ENCODE measurements at regions not wholly inside any gene's neighbourhood (a gene's known extent, or its start where the extent isn't known, plus 50 kb on each side); places are given as distances from the start of the nearest gene placed in this dataset.

DNA sequence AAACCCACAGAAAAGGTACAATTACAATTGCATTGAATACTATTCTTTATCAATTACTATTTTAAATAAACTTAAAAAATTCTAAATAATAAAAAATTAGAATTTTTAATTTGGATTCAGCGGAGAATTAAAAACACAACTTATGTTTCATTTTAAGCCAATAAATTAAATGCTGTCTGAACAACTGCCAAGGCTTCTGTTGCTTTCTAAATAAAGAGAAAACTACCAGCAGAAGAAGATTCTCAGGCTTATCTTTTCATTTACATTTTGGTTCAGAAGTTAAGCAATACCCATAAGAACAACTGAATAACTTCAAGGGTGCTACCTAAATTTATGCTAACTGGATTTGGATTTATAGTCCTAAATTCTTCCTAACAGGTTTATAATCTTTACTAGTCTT lies 150.0 kb upstream of the FTMT start:
- TF ChIP-seq, protein P1, sequence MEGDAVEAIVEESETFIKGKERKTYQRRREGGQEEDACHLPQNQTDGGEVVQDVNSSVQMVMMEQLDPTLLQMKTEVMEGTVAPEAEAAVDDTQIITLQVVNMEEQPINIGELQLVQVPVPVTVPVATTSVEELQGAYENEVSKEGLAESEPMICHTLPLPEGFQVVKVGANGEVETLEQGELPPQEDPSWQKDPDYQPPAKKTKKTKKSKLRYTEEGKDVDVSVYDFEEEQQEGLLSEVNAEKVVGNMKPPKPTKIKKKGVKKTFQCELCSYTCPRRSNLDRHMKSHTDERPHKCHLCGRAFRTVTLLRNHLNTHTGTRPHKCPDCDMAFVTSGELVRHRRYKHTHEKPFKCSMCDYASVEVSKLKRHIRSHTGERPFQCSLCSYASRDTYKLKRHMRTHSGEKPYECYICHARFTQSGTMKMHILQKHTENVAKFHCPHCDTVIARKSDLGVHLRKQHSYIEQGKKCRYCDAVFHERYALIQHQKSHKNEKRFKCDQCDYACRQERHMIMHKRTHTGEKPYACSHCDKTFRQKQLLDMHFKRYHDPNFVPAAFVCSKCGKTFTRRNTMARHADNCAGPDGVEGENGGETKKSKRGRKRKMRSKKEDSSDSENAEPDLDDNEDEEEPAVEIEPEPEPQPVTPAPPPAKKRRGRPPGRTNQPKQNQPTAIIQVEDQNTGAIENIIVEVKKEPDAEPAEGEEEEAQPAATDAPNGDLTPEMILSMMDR (IDR thresholded peaks at IDR 0.05; ENCODE audit: unreplicated experiment) = no peak
- Mint-ChIP-seq H3K9me3 (ENCODE audit: low read depth) (no peaks in the 10 kb centered on the region), H3K27me3 (no peaks in the 10 kb centered on the region), H3K27ac (no peak overlapping the region), H3K4me1 (ENCODE audit: low read depth) (no peaks in the 10 kb centered on the region), H3K4me3 (ENCODE audit: low read depth) (no peak overlapping the region), H3K36me3 (ENCODE audit: insufficient read depth) (no peaks in the 10 kb centered on the region)
- DNase-seq (ENCODE audit: low spot score, unreplicated experiment) = no peak

DNA sequence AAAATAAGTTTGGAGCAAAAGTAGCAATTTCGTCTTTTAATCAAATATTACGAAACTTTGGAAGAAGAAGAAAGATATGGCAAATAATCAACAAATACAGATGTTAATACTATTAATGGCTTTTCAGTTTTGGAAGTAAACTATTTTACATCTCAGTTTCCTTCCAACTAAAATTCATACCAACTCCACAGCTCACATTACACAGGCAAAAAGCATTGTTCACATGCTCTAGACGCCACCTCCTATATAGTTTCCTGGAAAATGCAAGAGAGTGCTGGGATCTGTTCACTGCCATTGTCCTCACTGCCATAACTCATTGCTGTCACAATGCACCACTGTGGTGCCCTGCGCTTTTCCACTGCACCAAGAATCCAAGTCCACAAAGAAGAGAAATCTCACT lies 149.0 kb upstream of the FTMT start:
- Mint-ChIP-seq H3K27ac (no peak overlapping the region), H3K9me3 (ENCODE audit: low read depth) (no peaks in the 10 kb centered on the region), H3K4me1 (ENCODE audit: low read depth) (no peaks in the 10 kb centered on the region), H3K27me3 (no peaks in the 10 kb centered on the region), H3K4me3 (ENCODE audit: low read depth) (no peak overlapping the region), H3K36me3 (ENCODE audit: insufficient read depth) (no peaks in the 10 kb centered on the region)
- TF ChIP-seq, protein P1 (IDR thresholded peaks at IDR 0.05; ENCODE audit: unreplicated experiment) = no peak
- no peak for DNase-seq (ENCODE audit: low spot score, unreplicated experiment)

DNA sequence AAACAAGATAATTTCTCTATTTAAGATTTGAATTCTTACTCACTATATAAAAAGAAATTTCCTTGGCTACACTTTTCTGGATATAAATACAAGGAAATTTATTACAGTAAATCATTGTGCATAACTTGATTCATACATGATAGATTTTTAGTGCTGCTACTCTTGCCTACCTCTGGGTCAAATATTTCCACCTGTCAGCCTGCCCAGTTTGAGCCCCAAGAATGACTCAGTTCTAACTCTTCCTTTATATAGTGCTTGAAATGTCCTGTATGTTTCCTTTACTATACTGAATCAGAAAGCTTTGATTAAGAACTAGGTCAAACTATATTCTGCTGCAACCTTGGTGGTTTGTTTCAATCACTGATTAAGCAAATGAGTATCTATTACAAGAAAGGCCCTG lies 147.4 kb upstream of the FTMT start:
- Mint-ChIP-seq H3K36me3 (ENCODE audit: insufficient read depth) (no peaks in the 10 kb centered on the region), H3K27me3 (no peaks in the 10 kb centered on the region), H3K27ac (no peak overlapping the region), H3K4me1 (ENCODE audit: low read depth) (no peaks in the 10 kb centered on the region), H3K9me3 (ENCODE audit: low read depth) (no peaks in the 10 kb centered on the region), H3K4me3 (ENCODE audit: low read depth) (no peak overlapping the region)
- TF ChIP-seq, protein P1 (IDR thresholded peaks at IDR 0.05; ENCODE audit: unreplicated experiment) = no peak
- no peak for DNase-seq (ENCODE audit: low spot score, unreplicated experiment)

DNA sequence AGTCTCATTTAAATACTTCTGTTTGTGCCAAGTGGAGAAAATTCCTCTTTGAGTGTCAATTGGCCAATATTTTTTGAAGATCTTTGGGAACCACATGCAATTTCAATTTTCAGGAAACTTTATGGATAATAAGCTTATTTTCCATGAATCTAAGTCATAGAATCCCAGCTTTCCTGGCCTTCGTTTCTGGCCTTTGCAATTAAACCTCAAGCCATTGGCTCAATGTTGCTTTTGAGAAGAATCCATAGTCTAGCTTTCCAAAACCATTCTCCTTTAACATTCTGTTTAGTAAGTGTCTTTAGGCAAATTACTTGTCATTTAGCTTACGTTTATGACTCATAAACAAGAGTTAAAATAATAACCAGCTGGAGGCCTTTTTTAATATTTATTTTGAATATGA lies 145.0 kb upstream of the FTMT start:
- no peaks in the 10 kb centered on the region for H3K27me3 Mint-ChIP-seq
- H3K36me3 Mint-ChIP-seq (ENCODE audit: insufficient read depth) = no peaks in the 10 kb centered on the region
- no peaks in the 10 kb centered on the region for H3K4me1 Mint-ChIP-seq (ENCODE audit: low read depth)
- no peak overlapping the region for H3K27ac Mint-ChIP-seq
- TF ChIP-seq, protein P1 (IDR thresholded peaks at IDR 0.05; ENCODE audit: unreplicated experiment) = no peak
- no peaks in the 10 kb centered on the region for H3K9me3 Mint-ChIP-seq (ENCODE audit: low read depth)
- DNase-seq (ENCODE audit: low spot score, unreplicated experiment) = no peak
- H3K4me3 Mint-ChIP-seq (ENCODE audit: low read depth) = no peak overlapping the region

DNA sequence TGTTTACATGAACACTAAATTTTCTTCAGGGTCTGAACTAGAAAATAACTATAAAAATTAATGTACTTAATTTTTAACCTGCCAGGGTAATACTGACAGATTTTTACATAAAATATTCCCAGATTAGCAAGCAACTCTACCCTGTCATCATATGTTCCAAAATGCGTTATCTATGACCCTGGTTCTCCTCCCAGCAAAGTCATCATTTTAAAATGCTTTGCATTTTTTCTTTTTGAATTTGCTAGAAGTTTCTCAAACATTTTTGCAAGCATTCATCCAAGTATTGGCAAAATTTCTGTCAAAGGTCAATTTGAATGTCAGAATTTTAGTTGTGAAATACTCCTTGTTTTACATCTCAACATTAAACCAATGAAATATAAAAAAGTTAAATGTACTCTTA lies 144.5 kb upstream of the FTMT start:
- no peak for DNase-seq (ENCODE audit: low spot score, unreplicated experiment)
- Mint-ChIP-seq H3K36me3 (ENCODE audit: insufficient read depth) (no peaks in the 10 kb centered on the region), H3K9me3 (ENCODE audit: low read depth) (no peaks in the 10 kb centered on the region), H3K27me3 (no peaks in the 10 kb centered on the region), H3K4me1 (ENCODE audit: low read depth) (no peaks in the 10 kb centered on the region), H3K27ac (no peak overlapping the region), H3K4me3 (ENCODE audit: low read depth) (no peak overlapping the region)
- TF ChIP-seq, protein P1 (IDR thresholded peaks at IDR 0.05; ENCODE audit: unreplicated experiment) = no peak

Measured in progenitor cell of endocrine pancreas (in vitro differentiated cells).